Gastrocnemius medialis (tissue), 4 donors: ENCODE measurements at regions not wholly inside any gene's neighbourhood (a gene's known extent, or its start where the extent isn't known, plus 50 kb on each side); places are given as distances from the start of the nearest gene placed in this dataset.

Experiments used
- POLR2A ChIP-seq, 2 donors: fragments of 450-650 bp; IDR thresholded peaks; one replicate each; pipeline ENCODE4 v1.6.1; 2017; ENCODE audit warnings: antibody characterized with exemption in 2 of 2, mild to moderate bottlenecking in 2 of 2, moderate library complexity in 2 of 2
- TF ChIP-seq, protein P1 (sequence below), 5 experiments: fragments of 450-650 bp in 3 of 5; fragments of 200-600 bp in 2 of 5; sonication (generic) in 2 of 5; IDR thresholded peaks in 4 of 5; conservative IDR thresholded peaks in 1 of 5; 1 replicate in 4 of 5; 2 replicates in 1 of 5; pipeline ENCODE4 v1.5.1; 2016 to 2019; ENCODE audit warnings: antibody characterized with exemption in 5 of 5, mild to moderate bottlenecking in 3 of 5, moderate library complexity in 3 of 5

DNA sequence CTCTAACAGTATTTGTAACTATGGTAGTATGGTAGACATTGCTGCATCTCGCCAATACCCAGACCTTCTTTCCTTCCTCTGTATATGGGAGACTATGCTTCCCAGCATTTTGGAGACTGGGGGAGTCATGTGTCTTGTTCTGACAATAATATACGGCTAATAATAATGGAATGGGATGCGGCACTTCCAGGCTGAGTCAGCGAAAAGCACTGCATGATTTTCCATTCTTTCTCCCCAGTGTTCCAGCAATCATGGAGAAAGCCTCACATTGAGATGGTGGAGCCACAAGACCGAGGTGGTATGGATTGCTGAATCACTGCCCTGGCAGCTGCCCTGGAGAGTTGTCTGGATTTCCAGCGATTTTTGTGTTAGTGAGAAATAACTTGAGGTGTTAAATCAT lies 77.1 kb upstream of the FIBIN start:
- TF ChIP-seq POLR2A (IDR thresholded peaks at IDR 0.05), result no peak
- TF ChIP-seq, protein P1, sequence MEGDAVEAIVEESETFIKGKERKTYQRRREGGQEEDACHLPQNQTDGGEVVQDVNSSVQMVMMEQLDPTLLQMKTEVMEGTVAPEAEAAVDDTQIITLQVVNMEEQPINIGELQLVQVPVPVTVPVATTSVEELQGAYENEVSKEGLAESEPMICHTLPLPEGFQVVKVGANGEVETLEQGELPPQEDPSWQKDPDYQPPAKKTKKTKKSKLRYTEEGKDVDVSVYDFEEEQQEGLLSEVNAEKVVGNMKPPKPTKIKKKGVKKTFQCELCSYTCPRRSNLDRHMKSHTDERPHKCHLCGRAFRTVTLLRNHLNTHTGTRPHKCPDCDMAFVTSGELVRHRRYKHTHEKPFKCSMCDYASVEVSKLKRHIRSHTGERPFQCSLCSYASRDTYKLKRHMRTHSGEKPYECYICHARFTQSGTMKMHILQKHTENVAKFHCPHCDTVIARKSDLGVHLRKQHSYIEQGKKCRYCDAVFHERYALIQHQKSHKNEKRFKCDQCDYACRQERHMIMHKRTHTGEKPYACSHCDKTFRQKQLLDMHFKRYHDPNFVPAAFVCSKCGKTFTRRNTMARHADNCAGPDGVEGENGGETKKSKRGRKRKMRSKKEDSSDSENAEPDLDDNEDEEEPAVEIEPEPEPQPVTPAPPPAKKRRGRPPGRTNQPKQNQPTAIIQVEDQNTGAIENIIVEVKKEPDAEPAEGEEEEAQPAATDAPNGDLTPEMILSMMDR (IDR thresholded peaks at IDR 0.05 in 4 of 5, conservative IDR thresholded peaks at IDR 0.05 in 1 of 5), result no peak
